GM12878 (cell line): ENCODE measurements at regions not wholly inside any gene's neighbourhood (a gene's known extent, or its start where the extent isn't known, plus 50 kb on each side); places are given as distances from the start of the nearest gene placed in this dataset.

ENCODE experiments used
- ATAC-seq: fragments of 200-7000 bp; cut with Tn5 transposase; 3 replicates; pipeline ENCODE4 v1.9.1; 2020; ENCODE audit warnings: mild to moderate bottlenecking, moderate library complexity
- BruUV-seq: library from RNA; stranded (reverse); fragments of 400-500 nt; replicated peaks from 2 replicates; lab custom pipeline; 2021; lab: Mats Ljungman, UMichigan
- CTCF ChIA-PET: fragments of 300-600 bp; sonication (Branson Sonifier 250); formaldehyde crosslinking; extraction: SDS; loops from one replicate; lab custom pipeline; 2021; ENCODE audit warnings: inconsistent platforms; lab: Yijun Ruan, JAX
- POLR2A ChIA-PET: fragments of 350-600 bp; formaldehyde crosslinking; extraction: SDS; loops from one replicate; lab custom pipeline; 2021; ENCODE audit warnings: inconsistent platforms; lab: Charles Lee
- RAD21 ChIA-PET: fragments of 300-600 bp; sonication (Branson Sonifier 250); formaldehyde crosslinking; loops from one replicate; lab custom pipeline; 2023; ENCODE audit warnings: antibody characterized with exemption; ENCODE audit not compliant: unreplicated experiment; lab: Charles Lee
- SMC1A ChIA-PET: fragments of 300-600 bp; sonication (Branson Sonifier 250); formaldehyde crosslinking; loops from one replicate; lab custom pipeline; 2023; ENCODE audit not compliant: unreplicated experiment, uncharacterized antibody; lab: Charles Lee
- DNase-seq: peaks from one replicate; pipeline ENCODE4 v3.0.0-alpha.2; 2011; ENCODE audit warnings: low read depth, low spot score
- FAIRE-seq: peaks from 3 replicates; lab custom pipeline; 2011; peaks lifted over from hg19 to GRCh38; lab: Jason Lieb, UNC
- H2AFZ ChIP-seq: 2 replicates; pipeline ENCODE4 v1.6.0; 2011; ENCODE audit warnings: low read depth, low read length, control low read depth; ENCODE audit not compliant: control insufficient read depth
- H3K27ac ChIP-seq: 2 replicates; pipeline ENCODE4 v1.5.1; 2011; ENCODE audit warnings: control low read depth; ENCODE audit not compliant: control insufficient read depth, insufficient read depth
- H3K27me3 ChIP-seq, 2 experiments: replicated peaks in 1 of 2; 2 replicates each; pipeline versions ENCODE4 v1.6.0 to v1.6.1; 2011; ENCODE audit warnings: low read length in 1 of 2; ENCODE audit not compliant: control insufficient read depth in 2 of 2, insufficient read depth in 2 of 2
- H3K36me3 ChIP-seq, 2 experiments: 2 replicates each; pipeline ENCODE4 v1.5.1; 2011; ENCODE audit warnings: low read length in 1 of 2; ENCODE audit not compliant: control insufficient read depth in 2 of 2, insufficient read depth in 2 of 2
- H3K4me1 ChIP-seq: 2 replicates; pipeline ENCODE4 v1.6.1; 2011; ENCODE audit warnings: mild to moderate bottlenecking, low read length, moderate library complexity, mixed read lengths; ENCODE audit not compliant: control insufficient read depth, insufficient read depth
- H3K4me2 ChIP-seq: 2 replicates; pipeline ENCODE4 v1.6.0; 2011; ENCODE audit warnings: control low read depth; ENCODE audit not compliant: control insufficient read depth, insufficient read depth
- H3K4me3 ChIP-seq: fragments of 200-600 bp; sonication (generic); 2 replicates; pipeline ENCODE4 v1.5.1; 2016
- H3K79me2 ChIP-seq: 2 replicates; pipeline ENCODE4 v1.6.0; 2011; ENCODE audit warnings: low read length; ENCODE audit not compliant: control insufficient read depth, insufficient read depth
- H3K9ac ChIP-seq: 2 replicates; pipeline ENCODE4 v1.8.0; 2011; ENCODE audit warnings: low read length, control low read depth, mixed read lengths; ENCODE audit not compliant: control insufficient read depth, insufficient read depth
- H3K9me3 ChIP-seq: replicated peaks from 3 replicates; pipeline ENCODE4 v1.5.1; 2011; ENCODE audit warnings: mild to moderate bottlenecking, low read length; ENCODE audit not compliant: control insufficient read depth, insufficient read depth
- H4K20me1 ChIP-seq: 2 replicates; pipeline ENCODE4 v1.6.0; 2011; ENCODE audit not compliant: control insufficient read depth, insufficient read depth
- CREB1 ChIP-seq: IDR thresholded peaks from 2 replicates; pipeline ENCODE4 v1.6.1; 2012; ENCODE audit warnings: low read depth, mild to moderate bottlenecking, inconsistent platforms
- GATAD2B ChIP-seq: fragments of 450-650 bp; conservative IDR thresholded peaks from 2 replicates; pipeline ENCODE4 v1.6.1; 2017; ENCODE audit warnings: low read depth, mild to moderate bottlenecking, moderate library complexity
- IKZF1 ChIP-seq: fragments of 450-650 bp; conservative IDR thresholded peaks from 2 replicates; pipeline ENCODE4 v1.6.1; 2017; ENCODE audit warnings: antibody characterized with exemption, mild to moderate bottlenecking
- LARP7 ChIP-seq: fragments of 450-650 bp; IDR thresholded peaks from 2 replicates; pipeline ENCODE4 v1.6.1; 2017; ENCODE audit warnings: mild to moderate bottlenecking
- MAX ChIP-seq: IDR thresholded peaks from 2 replicates; pipeline ENCODE4 v1.6.1; 2012; ENCODE audit warnings: low read depth, low read length, improper control_type of control experiment
- NBN ChIP-seq: fragments of 450-650 bp; IDR thresholded peaks from 2 replicates; pipeline ENCODE4 v1.6.1; 2016
- NFYA ChIP-seq: IDR thresholded peaks from 2 replicates; pipeline ENCODE4 v1.6.1; 2011; ENCODE audit warnings: low read depth, mild to moderate bottlenecking, low read length, improper control_type of control experiment, borderline replicate concordance
- PAX5 ChIP-seq: IDR thresholded peaks from 2 replicates; pipeline ENCODE4 v1.6.1; 2011; ENCODE audit warnings: low read depth, low read length, borderline replicate concordance
- PBX3 ChIP-seq: IDR thresholded peaks from 2 replicates; pipeline ENCODE4 v1.6.1; 2011; ENCODE audit warnings: mild to moderate bottlenecking, low read depth, low read length, moderate library complexity; ENCODE audit not compliant: insufficient replicate concordance
- PML ChIP-seq: IDR thresholded peaks from 2 replicates; pipeline ENCODE4 v1.6.1; 2012; ENCODE audit warnings: low read length, inconsistent platforms
- RB1 ChIP-seq: fragments of 450-650 bp; formaldehyde crosslinking; IDR thresholded peaks from 2 replicates; pipeline ENCODE4 v1.6.1; 2017; ENCODE audit warnings: mild to moderate bottlenecking, borderline replicate concordance
- SMC3 ChIP-seq: IDR thresholded peaks from 2 replicates; pipeline ENCODE4 v1.6.1; 2011; ENCODE audit warnings: low read length, improper control_type of control experiment, borderline replicate concordance
- SREBF1 ChIP-seq: IDR thresholded peaks from 2 replicates; pipeline ENCODE4 v1.6.1; 2012; ENCODE audit warnings: mild to moderate bottlenecking, low read length
- STAT1 ChIP-seq: fragments of 450-650 bp; conservative IDR thresholded peaks from 2 replicates; pipeline ENCODE4 v1.6.1; 2014; ENCODE audit warnings: antibody characterized with exemption, mild to moderate bottlenecking
- ZNF207 ChIP-seq: fragments of 450-650 bp; IDR thresholded peaks from 2 replicates; pipeline ENCODE4 v1.6.1; 2014; ENCODE audit warnings: antibody characterized with exemption, mild to moderate bottlenecking, borderline replicate concordance
- ZNF217 ChIP-seq: fragments of 450-650 bp; IDR thresholded peaks from 2 replicates; pipeline ENCODE4 v1.6.1; 2017; ENCODE audit warnings: antibody characterized with exemption, mild to moderate bottlenecking
- ZNF687 ChIP-seq: fragments of 450-650 bp; IDR thresholded peaks from 2 replicates; pipeline ENCODE4 v1.6.1; 2017; ENCODE audit warnings: mild to moderate bottlenecking, moderate library complexity
- WGBS: methylation state at CpG from one replicate; pipeline ENCODE4 v1.1.6; 2016; ENCODE audit warnings: low lambda C conversion rate; ENCODE audit not compliant: insufficient replicate concordance, insufficient coverage; ENCODE audit errors: missing lambda C conversion rate; 5-methylcytosine and 5-hydroxymethylcytosine counted together
- in situ Hi-C: fragments of 300-500 bp; cut with MboI; formaldehyde crosslinking; loops from 9 replicates; pipeline ENCODE4 v1.14.3; 2018; ENCODE audit warnings: mixed read lengths
- intact Hi-C: fragments of 100-400 bp; cut with micrococcal nuclease; formaldehyde crosslinking; loops from one replicate; pipeline ENCODE4 v1.14.2; 2022; ENCODE audit not compliant: unreplicated experiment

- no peak for TF ChIP-seq SMC3
- no peak for TF ChIP-seq PML
- TF ChIP-seq ZNF217 = no peak
- TF ChIP-seq NBN = no peak
- no peak for TF ChIP-seq CREB1
- TF ChIP-seq STAT1 = no peak
- TF ChIP-seq, all 136 proteins: peak for 0
Observed at GRCh38 chr3:72448375-72448823, 399.8 kb downstream of the SHQ1 start (continued).

- Histone ChIP-seq H2AFZ (peak overlapping the region; percentile 59), H3K27me3 (no peaks in the 10 kb centered on the region; a peak in 1 of 4 replicates), H3K9me3 (no peaks in the 10 kb centered on the region), H3K79me2 (peaks cover 45% of the 10 kb centered on the region), H4K20me1 (no peaks in the 10 kb centered on the region; the same call in 1 of the 2 replicates), H3K9ac (no peak overlapping the region; the same call in 1 of the 2 replicates), H3K4me1 (peaks cover 6% of the 10 kb centered on the region; the same call in 1 of the 2 replicates), H3K4me2 (peak overlapping the region; percentile 77), H3K36me3 (no peaks in the 10 kb centered on the region), H3K27ac (no peak overlapping the region), H3K4me3 (peak overlapping the region; percentile 37; the same call in 1 of the 2 replicates)
- ATAC-seq (peak; percentile 81), FAIRE-seq (no peak), DNase-seq (no peak)
- POLR2A ChIA-PET = interaction anchor here (0.6 to 1.5 kb wide), 3 partner anchors 23 to 371 kb away, joined by 3 read pairs; no protein-coding TSS in a partner anchor
- SMC1A ChIA-PET = interaction anchor here (1.0 to 1.3 kb wide), 2 partner anchors 26 to 463 kb away, joined by 4 read pairs; no protein-coding TSS in a partner anchor
- no TSS peak for BruUV-seq
- in situ Hi-C loops (no loop called here), intact Hi-C loops (loop anchor here (5.0 to 10.0 kb wide), 4 partner anchors 185 to 573 kb away; no protein-coding TSS in a partner anchor)
- RAD21 ChIA-PET = interaction anchor here (0.6 kb wide), 1 partner anchor 72 kb away, joined by 3 read pairs; no protein-coding TSS in a partner anchor
- 20% methylated on average over 38 of the region's 97 CpGs for WGBS
- CTCF ChIA-PET = interaction anchor here (0.6 to 1.2 kb wide), 2 partner anchors 77 to 218 kb away, joined by 3 read pairs; no protein-coding TSS in a partner anchor
- TF ChIP-seq GATAD2B (peak; percentile 67), PAX5 (peak; percentile 89), MAX (peak; percentile 83), PBX3 (peak; percentile 27), SREBF1 (no peak), IKZF1 (peak; percentile 47), RB1 (peak; percentile 39; the same call in 1 of the 2 replicates), LARP7 (peak; percentile 89), NFYA (no peak), ZNF687 (peak; percentile 98), ZNF207 (peak; percentile 49; the same call in 1 of the 2 replicates)
Observed at GRCh38 chr3:72447059-72447946, 400.9 kb downstream of the SHQ1 start.
